ELR (cell line): ENCODE measurements at regions not wholly inside any gene's neighbourhood (a gene's known extent, or its start where the extent isn't known, plus 50 kb on each side); places are given as distances from the start of the nearest gene placed in this dataset.
A peak's percentile ranks its signal among the peaks of the same experiment; 100 is the strongest.
"Not testable (repeated sequence)": the region's sequence is repeated elsewhere in the genome, so short reads cannot be mapped to it uniquely, and the experiment has no call there.

ENCODE experiments used
- DNase-seq: peaks from one replicate; pipeline ENCODE4 v3.0.0-alpha.2; 2015; ENCODE audit warnings: low read depth

DNA sequence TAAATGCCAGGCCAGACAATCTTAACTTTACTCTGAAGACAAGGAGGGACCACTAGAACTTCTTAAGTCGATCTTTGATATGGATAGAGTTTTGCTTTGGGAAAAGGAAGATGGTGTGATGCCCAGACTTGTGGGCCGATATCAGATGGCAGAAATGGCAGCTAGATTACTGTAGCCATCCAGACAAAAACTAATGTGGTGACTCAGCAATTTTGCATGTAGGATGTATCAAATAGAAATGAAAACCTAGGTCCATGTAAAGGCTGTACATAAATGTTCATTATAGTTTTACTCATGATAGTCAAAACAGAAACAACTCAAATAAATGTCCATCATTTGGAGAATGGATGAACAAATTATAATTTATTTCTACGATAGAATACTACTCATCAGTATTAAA lies 121.5 kb downstream of the APIP start:
- DNase-seq: no peak

DNA sequence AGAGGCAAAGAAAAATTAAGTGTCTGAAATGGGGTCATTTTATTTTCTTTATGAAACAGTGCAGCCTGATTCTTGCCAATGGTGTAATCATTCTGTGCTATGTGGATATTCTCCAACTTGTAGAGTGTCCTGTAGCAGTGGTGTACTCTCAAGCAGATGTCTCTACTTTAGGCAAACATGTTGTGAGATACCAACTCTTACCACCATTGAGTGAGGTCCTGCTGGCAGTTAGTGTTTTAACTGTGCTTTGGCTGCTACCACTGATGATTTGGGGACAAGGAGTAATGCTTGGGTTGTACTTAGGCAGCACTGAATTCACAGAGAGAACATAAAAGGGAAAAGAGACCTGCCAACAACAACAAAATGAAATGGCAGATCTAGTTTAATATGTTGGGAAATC lies 122.5 kb downstream of the APIP start:
- DNase-seq: no peak

DNA sequence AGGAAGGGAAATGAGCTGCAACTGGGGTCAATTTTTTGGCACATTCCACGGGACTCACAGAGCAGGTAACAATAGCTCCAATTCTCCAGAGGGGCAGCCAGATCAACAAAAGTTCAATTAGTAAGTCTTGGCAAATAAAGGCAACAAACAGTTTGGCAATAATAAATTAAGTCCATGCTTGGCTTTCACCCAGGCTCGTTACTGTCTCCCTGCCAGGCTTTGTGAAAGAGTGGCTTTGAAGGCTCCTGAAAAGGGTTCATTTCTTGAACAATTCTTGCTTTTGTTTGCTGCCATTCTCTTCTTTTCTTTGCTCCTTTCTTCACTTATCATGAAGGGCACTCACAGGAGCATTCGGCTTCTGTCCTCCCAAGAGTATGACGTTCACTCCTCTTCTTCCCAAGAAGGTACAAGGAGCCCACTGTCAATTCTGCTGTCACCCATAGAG lies 123.3 kb downstream of the APIP start:
- DNase-seq: no peak

DNA sequence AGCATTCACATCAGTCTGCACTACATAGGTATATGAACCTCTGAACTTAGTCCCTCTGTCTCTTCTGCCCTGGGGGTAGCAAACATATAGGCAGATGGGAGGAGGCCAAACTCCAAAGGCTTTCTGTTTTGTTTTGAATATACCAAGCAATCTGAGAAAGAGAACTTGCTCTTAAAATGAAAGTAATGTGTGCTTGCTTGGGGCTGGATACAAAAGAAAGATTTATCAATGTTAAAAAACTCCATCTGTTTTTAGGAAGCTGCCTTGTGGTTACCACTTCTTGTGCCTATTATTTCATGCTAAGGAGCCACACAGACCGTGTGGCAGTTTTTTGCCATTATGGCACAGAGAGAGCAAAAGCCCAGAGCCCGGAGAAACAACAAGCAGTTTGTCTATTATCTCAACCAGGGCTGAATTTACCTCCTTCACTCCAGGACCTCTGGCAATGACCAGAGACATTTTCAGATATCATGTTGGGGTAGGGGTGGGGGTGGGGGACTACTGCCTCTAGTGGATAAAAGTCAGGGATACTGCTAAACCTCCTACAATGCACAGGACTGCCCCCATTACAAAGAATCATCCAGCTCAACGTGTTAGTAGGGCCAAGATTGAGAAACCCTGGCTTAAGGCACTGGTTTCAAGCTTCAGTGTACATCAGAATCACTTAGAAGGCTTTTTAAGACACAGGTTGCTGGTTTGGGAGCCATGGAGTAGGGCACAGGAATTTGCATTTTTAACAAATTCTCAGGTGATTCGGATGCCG lies 124.2 kb downstream of the APIP start:
- no peak for DNase-seq

DNA sequence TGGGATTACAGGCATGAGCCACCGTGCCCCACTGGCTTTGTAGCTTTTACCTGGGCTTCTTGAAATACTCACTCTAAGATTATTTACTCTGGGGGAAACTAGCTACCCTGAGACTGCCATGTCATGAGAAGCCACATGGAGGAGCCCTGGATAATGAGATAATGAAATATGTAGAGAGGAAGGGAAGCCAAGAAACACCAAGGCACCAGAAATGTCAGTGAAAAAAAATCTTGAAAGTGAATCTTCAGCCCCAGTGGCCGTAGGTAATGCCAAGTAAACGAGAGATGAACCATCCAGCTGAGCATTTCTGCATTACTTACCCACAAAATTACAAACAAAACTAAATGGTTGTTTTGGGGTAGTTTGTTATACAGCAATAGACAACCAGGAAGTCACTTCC lies 125.6 kb downstream of the APIP start:
- DNase-seq: peak; percentile 41

DNA sequence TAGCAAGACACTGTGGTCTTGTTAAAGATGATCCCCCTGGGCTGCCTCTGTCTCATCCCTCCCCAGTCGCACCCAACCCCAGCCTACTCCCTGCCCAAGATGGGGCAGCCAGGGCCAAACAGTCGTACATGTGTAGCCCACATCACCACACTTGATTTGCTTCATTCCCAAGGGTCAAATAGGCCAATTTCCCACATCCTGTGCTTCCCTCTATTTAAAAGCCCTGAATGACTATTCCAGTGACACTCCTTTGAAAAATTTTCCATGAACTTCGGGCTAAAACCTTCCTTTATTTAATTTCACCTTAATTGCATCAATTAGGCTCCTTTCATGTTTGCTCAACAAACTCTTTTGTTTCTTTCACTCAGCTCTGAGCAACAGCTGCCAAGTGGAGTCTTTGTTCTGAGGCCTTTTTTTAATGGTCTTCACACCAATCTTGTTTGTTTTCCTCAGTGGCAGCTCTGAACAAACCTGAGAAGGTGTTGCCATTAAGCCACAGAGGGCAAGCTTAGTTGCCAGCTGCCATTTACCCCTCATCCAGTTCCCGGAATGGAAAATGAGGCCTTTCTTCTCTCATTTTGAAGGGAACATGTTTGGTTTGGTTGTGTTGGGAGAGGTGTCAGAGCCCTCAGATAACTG lies 126.9 kb downstream of the APIP start:
- DNase-seq: peak; percentile 40

DNA sequence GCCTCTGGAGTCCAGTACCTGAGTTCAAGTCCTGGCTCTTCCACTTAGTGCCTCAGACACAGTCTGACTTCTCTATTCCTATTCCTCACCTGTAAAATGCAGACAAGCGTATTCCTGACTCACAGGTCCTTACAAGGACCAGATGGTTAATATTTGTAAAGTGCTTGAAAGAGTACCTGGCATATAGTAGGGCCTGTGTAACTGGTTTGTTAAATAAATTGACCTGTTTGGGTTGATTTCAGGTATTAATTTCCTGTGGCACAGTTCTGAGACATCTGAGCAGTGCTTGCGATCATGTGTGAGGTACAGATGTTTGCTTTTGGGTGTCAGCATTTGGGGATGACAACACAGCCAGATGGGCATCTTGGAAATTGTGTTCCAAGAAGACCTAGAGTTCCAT lies 127.5 kb downstream of the APIP start:
- no peak for DNase-seq

DNA sequence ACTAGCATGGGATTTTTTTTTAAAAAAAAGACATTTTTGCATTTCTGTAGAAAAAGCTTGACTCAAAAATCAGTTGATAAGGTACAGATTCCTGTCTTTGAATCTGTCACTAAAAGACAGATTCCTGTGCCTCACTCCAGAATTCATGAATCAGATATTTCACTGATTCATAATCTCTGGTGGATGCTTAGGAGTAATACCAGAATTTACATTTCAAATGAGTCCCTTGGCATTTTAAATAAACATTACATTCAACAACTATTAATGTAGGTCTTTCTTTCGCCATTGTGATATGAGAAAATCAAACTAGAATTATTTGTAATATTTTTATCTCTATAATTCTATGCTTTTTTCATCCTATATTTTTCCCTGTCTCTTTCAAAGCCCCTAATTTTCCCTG lies 128.3 kb downstream of the APIP start:
- DNase-seq: peak; percentile 40

DNA sequence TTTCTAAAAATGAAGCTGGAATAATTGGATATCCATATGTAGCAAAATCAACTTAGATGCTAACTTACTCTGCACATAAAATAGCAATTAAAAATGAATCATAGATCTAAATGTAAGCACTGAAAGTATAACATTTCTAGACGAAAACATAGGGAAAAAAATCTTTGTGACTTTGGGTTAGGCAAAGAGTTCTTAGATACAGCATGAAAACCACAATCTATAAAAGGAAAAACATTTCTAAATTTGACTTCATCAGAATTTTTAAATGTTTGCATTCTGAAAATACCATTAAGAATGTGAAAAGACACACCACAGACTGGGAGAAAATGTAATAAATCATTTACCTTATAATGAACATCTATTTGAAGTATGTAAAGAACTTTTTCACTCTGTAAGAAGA lies 128.8 kb downstream of the APIP start:
- DNase-seq: no peak

DNA sequence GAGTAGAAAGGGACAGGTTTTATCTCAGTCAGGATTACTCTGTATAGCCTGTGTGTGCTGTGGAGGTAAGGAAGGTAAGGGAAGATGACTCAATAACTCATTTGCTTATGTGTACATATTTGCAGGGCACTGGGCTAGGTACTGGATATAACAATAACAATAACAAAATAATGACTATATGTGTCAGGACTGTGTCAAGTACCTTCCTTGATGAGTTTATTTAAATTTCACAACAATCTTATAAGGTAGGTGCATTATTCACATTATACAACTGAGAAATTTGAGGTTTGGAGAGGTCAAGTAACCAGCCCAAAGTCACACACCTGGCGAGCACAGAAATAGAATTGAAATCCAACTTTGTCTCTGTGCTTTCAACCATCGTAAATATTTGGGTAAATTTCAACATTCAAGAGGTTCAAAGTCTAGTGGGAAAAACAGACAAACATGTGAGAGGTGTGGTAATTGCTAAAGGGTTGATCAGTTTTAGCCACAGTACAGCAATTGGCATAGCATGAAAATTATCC lies 131.8 kb downstream of the APIP start:
- no peak for DNase-seq

DNA sequence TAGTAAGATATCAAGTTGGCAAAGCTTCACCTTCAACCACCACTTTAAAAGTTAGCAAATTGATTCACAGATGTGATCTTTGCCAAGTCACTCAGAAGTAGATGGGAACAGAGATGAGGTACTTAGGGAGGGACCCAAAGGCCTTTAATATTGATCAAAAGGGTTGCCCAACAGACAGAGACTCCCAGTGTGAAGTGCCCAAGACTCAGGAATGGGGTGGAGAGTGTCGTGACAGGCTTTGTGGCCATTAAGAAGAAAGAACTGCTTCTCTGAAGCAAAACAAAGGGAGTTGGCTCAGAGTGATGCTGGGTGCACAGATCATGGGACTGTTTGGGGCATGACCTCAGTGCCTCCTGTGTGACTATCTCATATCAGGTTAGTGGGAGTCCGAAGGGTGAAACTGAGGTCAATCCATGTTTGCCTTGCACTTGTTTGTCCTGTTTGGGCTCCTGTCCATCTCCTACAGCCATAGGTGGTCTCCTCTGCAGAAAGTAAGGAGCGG lies 132.3 kb downstream of the APIP start:
- DNase-seq: no peak

DNA sequence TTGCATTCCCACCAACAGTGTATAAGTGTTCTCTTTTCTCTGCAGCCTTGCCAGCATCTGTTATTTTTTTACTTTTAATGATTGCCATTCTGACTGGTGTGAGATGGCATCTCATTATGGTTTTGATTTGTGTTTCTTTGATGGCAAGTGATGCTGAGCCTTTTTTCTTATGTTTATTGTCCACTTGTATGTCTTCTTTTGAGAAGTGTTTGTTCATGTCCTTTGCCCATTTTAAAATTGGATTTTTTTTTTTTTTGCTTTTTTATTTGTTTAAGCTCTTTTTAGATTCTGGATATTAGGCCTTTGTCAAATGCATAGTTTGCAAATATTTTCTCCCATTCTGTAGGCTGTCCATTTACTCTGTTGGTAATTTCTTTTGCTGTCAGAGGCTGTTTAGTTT lies 134.4 kb downstream of the APIP start:
- not testable (repeated sequence) for DNase-seq

DNA sequence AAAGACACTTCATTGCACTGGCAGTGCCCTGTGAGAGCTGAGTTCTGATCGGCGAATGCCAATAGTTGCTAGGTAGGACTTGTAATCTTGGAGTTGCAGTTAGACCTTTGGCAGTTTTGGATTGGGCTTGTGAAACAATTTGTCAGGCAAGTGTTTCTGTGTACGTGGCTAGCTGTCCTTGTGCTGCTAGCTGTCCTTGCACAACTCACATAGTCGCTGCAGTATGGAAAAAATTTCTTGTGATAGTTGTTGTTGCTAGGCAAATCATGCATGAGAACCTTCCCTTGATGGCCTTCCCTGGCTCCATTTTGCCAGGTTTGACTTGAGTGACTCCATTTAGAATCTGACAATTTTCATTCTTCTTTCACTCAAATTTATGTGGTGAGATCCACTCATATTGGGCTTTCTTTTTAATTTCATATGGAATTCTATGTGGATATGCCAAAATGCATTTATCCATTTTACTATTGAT lies 140.7 kb downstream of the APIP start:
- DNase-seq: no peak

DNA sequence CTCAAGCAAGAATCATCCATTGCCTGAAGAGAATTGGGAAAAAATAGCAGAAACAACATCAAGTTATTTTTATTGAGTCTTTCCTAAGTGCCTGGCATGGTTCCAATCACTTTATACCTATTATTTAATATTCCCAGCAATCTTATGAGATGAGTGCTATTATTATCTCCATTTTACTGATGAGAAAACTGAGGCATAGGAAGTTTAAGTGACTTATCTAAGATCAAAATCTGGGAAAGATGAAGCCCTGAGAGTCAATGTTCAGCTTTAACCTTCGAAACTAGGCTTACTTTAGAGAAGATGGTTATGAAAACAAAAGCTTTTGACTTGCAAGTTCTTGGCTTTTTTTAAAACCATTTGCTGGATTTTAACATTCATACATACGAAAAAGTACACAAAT lies 141.6 kb downstream of the APIP start:
- no peak for DNase-seq

DNA sequence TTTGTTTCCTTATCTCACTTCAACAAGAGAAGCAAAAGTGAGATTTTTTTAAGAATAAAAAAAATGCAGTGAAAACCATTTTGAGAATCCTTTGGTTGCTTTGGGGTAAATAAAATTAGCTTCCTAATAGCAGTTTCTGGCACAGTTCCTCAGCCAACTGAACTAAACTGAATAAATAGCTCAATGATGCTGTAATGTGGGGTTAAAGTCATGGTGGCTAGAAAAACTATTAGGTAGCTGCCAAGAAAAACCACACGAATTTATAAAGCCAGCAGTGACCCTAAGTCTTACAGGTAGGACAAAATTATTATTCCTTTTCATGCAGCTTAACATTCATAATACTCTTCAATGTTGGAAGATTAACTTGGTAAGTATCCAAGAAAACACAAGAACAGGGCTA lies 142.4 kb downstream of the APIP start:
- DNase-seq: no peak

DNA sequence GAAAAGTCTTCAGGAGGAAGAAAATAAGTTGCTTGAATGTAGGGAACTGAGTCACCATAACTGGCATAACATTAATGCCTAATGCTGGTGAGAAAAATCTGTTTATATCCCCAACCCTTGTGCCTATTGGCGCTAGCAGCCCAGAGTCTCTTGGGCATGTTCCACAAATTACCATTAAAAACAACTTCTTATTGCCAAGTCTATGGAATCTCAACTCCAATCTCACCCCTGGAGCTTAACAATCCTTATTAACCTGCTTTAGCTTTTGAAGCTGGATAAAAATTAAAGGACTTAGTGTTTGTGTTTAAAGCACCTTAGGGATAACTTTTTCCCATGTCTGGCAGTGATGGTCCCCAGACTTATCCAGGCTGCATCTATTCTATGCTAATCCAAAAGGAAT lies 143.0 kb downstream of the APIP start:
- no peak for DNase-seq

DNA sequence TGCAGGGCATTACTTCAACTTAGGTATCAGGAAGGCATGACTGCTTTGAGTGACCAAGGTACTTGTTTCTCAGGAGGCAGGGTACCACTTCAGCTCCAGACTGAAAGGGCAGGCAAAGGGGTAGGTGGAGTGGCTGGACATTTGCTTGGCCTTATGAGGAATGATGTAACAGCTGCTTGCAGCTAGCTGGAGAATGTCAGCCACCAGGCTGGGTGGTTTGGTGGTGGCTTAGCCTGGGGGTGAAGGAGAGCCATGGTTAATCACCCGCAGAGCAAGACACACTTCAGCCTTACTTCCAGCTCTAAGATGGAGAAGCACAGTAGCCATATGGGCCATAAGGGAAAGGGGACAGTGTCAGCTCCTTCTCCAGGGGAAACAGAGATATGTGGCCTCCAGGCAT lies 146.1 kb downstream of the APIP start:
- DNase-seq: no peak

DNA sequence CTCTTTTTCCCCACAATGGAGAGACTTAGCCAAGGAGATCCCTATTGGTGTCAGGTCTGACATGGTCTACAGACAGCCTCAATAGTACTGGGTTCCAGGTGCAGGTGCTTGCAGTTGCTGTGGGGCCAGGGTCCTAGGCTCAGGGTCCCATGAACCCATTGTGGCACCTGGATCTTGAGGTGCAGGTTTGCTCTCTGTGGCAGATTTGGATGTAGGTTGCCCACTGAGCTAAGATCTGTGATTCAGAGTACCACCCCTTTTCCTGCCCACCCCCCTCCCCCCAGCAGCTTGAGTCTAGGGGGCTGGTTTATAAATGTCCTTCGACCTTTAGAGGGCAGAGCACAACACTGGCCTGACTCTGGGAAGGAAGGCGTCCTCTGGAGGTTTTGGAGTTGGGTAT lies 147.0 kb downstream of the APIP start:
- no peak for DNase-seq

DNA sequence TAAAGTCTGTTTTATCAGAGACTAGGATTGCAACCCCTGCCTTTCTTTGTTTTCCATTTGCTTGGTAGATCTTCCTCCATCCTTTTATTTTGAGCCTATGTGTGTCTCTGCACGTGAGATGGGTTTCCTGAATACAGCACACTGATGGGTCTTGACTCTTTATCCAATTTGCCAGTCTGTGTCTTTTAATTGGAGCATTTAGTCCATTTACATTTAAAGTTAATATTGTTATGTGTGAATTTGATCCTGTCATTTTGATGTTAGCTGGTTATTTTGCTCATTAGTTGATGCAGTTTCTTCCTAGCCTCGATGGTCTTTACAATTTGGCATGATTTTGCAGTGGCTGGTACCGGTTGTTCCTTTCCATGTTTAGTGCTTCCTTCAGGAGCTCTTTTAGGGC lies 141.7 kb downstream of the EHF start:
- not testable (repeated sequence) for DNase-seq

DNA sequence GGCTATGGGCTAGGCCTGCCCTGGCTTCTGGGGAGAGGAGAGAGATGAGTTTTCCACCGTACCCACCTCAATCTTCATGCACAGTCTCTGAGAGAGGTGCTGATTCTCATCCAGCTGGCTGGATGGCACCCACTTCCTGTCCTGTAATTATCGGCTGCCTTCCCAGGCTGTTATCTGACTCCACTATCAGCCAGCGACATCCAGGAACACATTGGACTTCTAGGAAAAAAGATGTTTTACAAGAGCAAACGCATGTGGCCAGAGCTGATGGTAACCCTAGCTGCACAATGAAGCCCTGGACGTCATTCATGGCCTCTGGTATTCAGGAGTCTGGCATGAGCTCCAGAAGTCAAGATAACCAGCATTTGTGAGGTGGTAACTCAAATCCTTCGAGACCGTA lies 137.4 kb downstream of the EHF start:
- DNase-seq: no peak

DNA sequence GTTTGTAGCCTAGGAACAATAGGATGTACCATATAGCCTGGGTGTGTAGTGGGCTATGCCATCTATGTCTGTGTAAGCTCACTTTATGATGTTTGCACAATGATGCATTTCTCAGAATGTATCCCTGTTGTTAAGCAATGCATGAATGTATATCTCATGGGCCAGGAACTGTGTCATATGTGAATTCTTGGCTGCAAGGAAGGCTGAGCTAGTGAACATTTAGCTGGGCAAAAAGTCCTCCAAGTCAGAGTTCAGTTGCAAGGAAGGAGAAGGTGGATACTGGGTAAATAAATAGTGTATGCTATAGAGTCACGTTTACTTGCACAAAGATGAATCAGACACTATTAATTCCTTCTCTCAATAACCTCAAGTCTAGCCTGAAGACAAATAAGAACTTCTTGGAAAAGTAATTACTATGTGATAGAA lies 136.1 kb downstream of the EHF start:
- DNase-seq: peak; percentile 18

DNA sequence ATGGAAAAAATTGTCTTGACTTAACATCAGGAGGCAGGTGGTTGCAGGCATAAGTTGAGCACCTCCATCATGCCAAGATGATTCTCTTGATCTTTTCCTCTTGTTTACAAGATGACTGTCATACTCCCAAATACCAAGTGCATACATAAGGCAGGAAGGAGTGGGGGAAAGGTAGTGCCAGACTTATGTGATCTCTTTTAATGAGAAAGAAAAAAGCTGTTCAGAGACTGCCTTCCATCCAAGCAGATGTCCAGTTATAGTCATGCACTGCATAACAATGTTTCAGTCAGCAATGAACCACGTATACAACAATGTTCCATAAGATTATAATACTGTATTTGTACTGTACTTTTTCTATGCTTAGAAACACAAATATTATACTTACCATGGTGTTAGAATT lies 135.7 kb downstream of the EHF start:
- no peak for DNase-seq

DNA sequence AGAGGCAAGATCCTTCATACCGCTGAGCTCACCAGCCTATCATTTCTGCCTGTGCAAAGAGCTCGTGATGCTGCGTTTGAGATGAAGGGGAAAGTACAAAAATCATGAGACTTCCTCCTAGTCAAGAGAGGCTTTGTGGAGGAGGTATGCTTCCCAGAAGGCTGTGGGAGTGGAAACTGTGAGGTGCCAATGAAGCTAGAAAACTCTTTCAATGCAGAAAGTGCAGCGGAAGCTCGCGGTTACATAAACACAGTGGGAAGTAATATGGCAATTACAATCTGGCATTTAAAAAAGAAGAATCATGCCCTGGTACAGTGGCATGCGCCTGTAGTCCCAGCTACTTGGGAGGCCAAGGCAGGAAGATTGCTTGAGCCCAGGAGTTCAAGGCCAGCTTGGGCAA lies 134.8 kb downstream of the EHF start:
- no peak for DNase-seq
